Uterus (tissue), 2 donors: ENCODE measurements at regions not wholly inside any gene's neighbourhood (a gene's known extent, or its start where the extent isn't known, plus 50 kb on each side); places are given as distances from the start of the nearest gene placed in this dataset.

Experiments
- POLR2A ChIP-seq, 2 donors: fragments of 450-650 bp; IDR thresholded peaks; one replicate each; pipeline ENCODE4 v1.6.1; 2016; ENCODE audit warnings: antibody characterized with exemption in 2 of 2, mild to moderate bottlenecking in 1 of 2, moderate library complexity in 1 of 2
- TF ChIP-seq, protein P1 (sequence below), 4 experiments: fragments of 200-600 bp in 2 of 4; fragments of 450-650 bp in 2 of 4; sonication (generic) in 2 of 4; IDR thresholded peaks; one replicate each; pipeline ENCODE4 v1.5.1; 2016 to 2019; ENCODE audit warnings: antibody characterized with exemption in 4 of 4, mild to moderate bottlenecking in 2 of 4, moderate library complexity in 1 of 4

DNA sequence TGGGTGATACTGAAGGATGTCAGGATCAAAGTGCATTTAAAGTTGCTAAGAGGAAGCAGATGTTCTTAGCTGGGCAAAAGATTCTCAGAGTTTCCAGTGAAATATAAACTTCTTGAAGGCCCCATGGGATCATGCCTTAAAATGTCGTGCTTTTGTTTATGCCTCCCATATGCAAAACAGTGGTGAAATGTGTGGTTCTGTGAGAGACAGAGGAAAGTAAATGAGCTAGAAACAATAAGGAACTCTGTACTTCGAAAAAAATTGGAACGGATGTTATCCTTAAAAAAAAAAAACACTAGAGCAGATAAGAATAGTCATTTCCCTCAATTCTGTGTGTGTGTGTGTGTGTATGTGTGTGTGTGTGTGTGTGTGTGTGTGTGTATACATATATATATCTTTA, 497.0 kb upstream of the TBL1XR1 start:
- TF ChIP-seq, protein P1, sequence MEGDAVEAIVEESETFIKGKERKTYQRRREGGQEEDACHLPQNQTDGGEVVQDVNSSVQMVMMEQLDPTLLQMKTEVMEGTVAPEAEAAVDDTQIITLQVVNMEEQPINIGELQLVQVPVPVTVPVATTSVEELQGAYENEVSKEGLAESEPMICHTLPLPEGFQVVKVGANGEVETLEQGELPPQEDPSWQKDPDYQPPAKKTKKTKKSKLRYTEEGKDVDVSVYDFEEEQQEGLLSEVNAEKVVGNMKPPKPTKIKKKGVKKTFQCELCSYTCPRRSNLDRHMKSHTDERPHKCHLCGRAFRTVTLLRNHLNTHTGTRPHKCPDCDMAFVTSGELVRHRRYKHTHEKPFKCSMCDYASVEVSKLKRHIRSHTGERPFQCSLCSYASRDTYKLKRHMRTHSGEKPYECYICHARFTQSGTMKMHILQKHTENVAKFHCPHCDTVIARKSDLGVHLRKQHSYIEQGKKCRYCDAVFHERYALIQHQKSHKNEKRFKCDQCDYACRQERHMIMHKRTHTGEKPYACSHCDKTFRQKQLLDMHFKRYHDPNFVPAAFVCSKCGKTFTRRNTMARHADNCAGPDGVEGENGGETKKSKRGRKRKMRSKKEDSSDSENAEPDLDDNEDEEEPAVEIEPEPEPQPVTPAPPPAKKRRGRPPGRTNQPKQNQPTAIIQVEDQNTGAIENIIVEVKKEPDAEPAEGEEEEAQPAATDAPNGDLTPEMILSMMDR (IDR thresholded peaks at IDR 0.05), result no peak
- no peak for TF ChIP-seq POLR2A (IDR thresholded peaks at IDR 0.05)
